GM20000 (cell line): ENCODE measurements at regions not wholly inside any gene's neighbourhood (a gene's known extent, or its start where the extent isn't known, plus 50 kb on each side); places are given as distances from the start of the nearest gene placed in this dataset.

Experiments
- DNase-seq: peaks from one replicate; pipeline ENCODE4 v3.0.0; 2012; ENCODE audit warnings: low spot score
- CTCF ChIP-seq: IDR thresholded peaks from 2 replicates; pipeline ENCODE4 v1.5.1; 2012; ENCODE audit warnings: mild to moderate bottlenecking, control low read depth; ENCODE audit errors: extremely low read depth, missing control alignments

DNA sequence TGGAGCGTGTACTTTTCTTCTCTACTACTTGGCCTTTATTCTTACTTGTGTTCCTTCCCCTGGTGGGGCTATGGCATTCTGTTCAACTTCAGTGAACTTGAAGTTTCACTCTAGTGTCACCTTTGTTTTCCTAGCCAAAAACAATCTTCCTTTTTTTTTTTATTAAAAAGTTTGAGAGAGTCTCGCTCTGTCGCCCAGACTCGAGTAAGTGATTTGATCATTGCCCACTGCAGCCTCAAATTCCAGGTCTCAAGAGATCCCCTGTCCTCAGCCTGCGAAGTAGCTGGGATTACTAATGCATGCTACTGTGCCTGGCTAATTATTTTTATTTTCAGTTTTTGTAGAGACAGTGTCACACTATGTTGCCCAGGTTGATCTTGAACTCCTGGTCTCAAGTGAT lies 124.8 kb downstream of the SST start:
- DNase-seq: no peak

GRCh38 chr3:187544326-187544725 lies 125.9 kb downstream of the SST start:
- no peak for TF ChIP-seq CTCF

More for the DNA sequence above, 124.8 kb downstream of the SST start:
- no peak for TF ChIP-seq CTCF

GRCh38 chr3:187540847-187541246 lies 129.3 kb downstream of the SST start:
- no peak for DNase-seq
- TF ChIP-seq CTCF: no peak

More at GRCh38 chr3:187544326-187544725, 125.9 kb downstream of the SST start:
- DNase-seq: no peak

DNA sequence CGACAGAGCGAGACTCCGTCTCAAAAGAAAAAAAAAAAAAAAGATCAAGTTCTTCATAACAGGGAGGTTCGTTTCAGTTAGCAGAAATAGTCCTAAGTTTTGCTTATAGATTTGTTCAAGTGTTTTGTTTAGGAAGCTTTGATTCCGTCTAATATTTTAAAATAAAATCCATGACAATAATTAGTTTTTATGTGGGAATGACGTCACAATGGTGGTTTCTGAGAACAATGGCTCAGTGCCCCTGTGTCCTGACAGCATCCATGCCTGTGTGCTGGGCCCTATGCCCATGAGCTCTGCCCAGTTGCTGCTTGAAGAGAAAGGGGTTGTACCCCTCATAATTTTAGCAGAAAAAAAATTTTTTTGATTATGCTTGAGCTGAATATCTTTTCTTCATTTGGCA lies 134.0 kb downstream of the SST start:
- TF ChIP-seq CTCF: no peak
- DNase-seq: no peak

- TF ChIP-seq CTCF: no peak
Observed at GRCh38 chr3:187533797-187534196, 136.4 kb downstream of the SST start.

GRCh38 chr3:187531831-187532230 lies 138.4 kb downstream of the SST start:
- no peak for TF ChIP-seq CTCF
- no peak for DNase-seq

More at GRCh38 chr3:187533797-187534196, 136.4 kb downstream of the SST start:
- DNase-seq: no peak

GRCh38 chr3:187522890-187523289 lies 147.3 kb downstream of the SST start:
- no peak for DNase-seq
- no peak for TF ChIP-seq CTCF

GRCh38 chr3:187522293-187522692 lies 147.9 kb downstream of the SST start:
- no peak for TF ChIP-seq CTCF
- DNase-seq: no peak
